K562 (cell line): ENCODE measurements at regions not wholly inside any gene's neighbourhood (a gene's known extent, or its start where the extent isn't known, plus 50 kb on each side); places are given as distances from the start of the nearest gene placed in this dataset.

Experiments
- ATAC-seq: fragments of 200-7000 bp; cut with Tn5 transposase; 3 replicates; pipeline ENCODE4 v1.9.1; 2020; ENCODE audit warnings: moderate library complexity
- BruUV-seq: library from RNA; stranded (reverse); fragments of 400-500 nt; replicated peaks from 2 replicates; lab custom pipeline; 2021; lab: Mats Ljungman, UMichigan
- CTCF ChIA-PET: fragments of 300-600 bp; formaldehyde crosslinking; extraction: SDS; loops from one replicate; lab custom pipeline; 2021; ENCODE audit warnings: low intra/inter-chr PET ratio; lab: Yijun Ruan, JAX
- POLR2A ChIA-PET: fragments of 300-600, 350-650 bp; sonication (Branson Sonifier 250); formaldehyde crosslinking; extraction: SDS; loops from one replicate; lab custom pipeline; 2021; ENCODE audit warnings: antibody characterized with exemption, inconsistent platforms; lab: Yijun Ruan, JAX
- DNase-seq, 4 experiments: peaks; one replicate each; pipeline versions ENCODE4 v3.0.0 to v3.0.0-alpha.2; 2011 to 2018; ENCODE audit warnings: low spot score in 3 of 4, mixed read lengths in 3 of 4; ENCODE audit errors: extremely low read depth in 1 of 4
- FAIRE-seq: peaks from 2 replicates; lab custom pipeline; 2011; peaks lifted over from hg19 to GRCh38; lab: Jason Lieb, UNC
- H2AFZ ChIP-seq: 2 replicates; pipeline ENCODE4 v1.6.0; 2011; ENCODE audit warnings: low read depth, low read length, control low read depth, inconsistent platforms
- H3K27ac ChIP-seq: fragments of 200-600 bp; 3 replicates; pipeline ENCODE4 v1.8.0; 2011; ENCODE audit warnings: low read depth, mild to moderate bottlenecking, control low read depth, inconsistent platforms, low read length, moderate library complexity, mixed read lengths; ENCODE audit errors: extremely low read depth
- H3K27me3 ChIP-seq, 2 experiments: fragments of 300-600 bp in 1 of 2; 2 replicates in 1 of 2; 3 replicates in 1 of 2; pipeline versions ENCODE4 v1.6.0 to v1.8.0; 2011; ENCODE audit warnings: inconsistent platforms in 2 of 2, low read length in 2 of 2, mild to moderate bottlenecking in 1 of 2, mixed read lengths in 1 of 2, moderate library complexity in 1 of 2; ENCODE audit not compliant: control insufficient read depth in 2 of 2, insufficient read depth in 2 of 2
- H3K36me3 ChIP-seq: fragments of 300-600 bp; 3 replicates; pipeline ENCODE4 v1.8.0; 2011; ENCODE audit warnings: mild to moderate bottlenecking, low read length, inconsistent platforms; ENCODE audit not compliant: control insufficient read depth, insufficient read depth
- H3K4me1 ChIP-seq, 2 experiments: fragments of 200-600 bp in 1 of 2; replicated peaks in 1 of 2; 2 replicates in 1 of 2; 3 replicates in 1 of 2; pipeline versions ENCODE4 v1.5.1 to v1.8.0; 2011; ENCODE audit warnings: inconsistent platforms in 2 of 2, low read length in 2 of 2, mild to moderate bottlenecking in 1 of 2, mixed read lengths in 1 of 2, moderate library complexity in 1 of 2; ENCODE audit not compliant: control insufficient read depth in 2 of 2, insufficient read depth in 2 of 2
- H3K4me2 ChIP-seq: 2 replicates; pipeline ENCODE4 v1.6.1; 2011; ENCODE audit warnings: low read length, control low read depth, inconsistent platforms, mixed read lengths; ENCODE audit not compliant: insufficient read depth
- H3K4me3 ChIP-seq: fragments of 200-600 bp; sonication (generic), shearing (Covaris generic); 2 replicates; pipeline ENCODE4 v1.5.1; 2016; ENCODE audit warnings: control low read depth, inconsistent platforms
- H3K79me2 ChIP-seq: fragments of 200-600 bp; 3 replicates; pipeline ENCODE4 v1.8.0; 2011; ENCODE audit warnings: low read length, inconsistent platforms; ENCODE audit not compliant: control insufficient read depth, insufficient read depth
- H3K9ac ChIP-seq, 2 experiments: 2 replicates each; pipeline versions ENCODE4 v1.6.0 to v1.6.1; 2011; ENCODE audit warnings: low read depth in 2 of 2, low read length in 2 of 2, control low read depth in 1 of 2, inconsistent platforms in 1 of 2, mild to moderate bottlenecking in 1 of 2, mixed read lengths in 1 of 2; ENCODE audit not compliant: insufficient read depth in 1 of 2
- H3K9me1 ChIP-seq: one replicate; pipeline ENCODE4 v1.6.0; 2011; ENCODE audit warnings: inconsistent platforms, mild to moderate bottlenecking, low read length, moderate library complexity; ENCODE audit not compliant: control insufficient read depth, insufficient read depth
- H3K9me3 ChIP-seq: replicated peaks from 2 replicates; pipeline ENCODE4 v1.5.1; 2011; ENCODE audit warnings: low read depth, low read length, inconsistent platforms; ENCODE audit not compliant: control insufficient read depth, insufficient read depth
- H4K20me1 ChIP-seq: replicated peaks from 2 replicates; pipeline ENCODE4 v1.6.1; 2011; ENCODE audit warnings: low read length, inconsistent platforms, mixed read lengths; ENCODE audit not compliant: control insufficient read depth, insufficient read depth
- CBFB ChIP-seq: sonication (generic); formaldehyde crosslinking; IDR thresholded peaks from 2 replicates; pipeline ENCODE4 v1.4.0; 2020; ENCODE audit warnings: mild to moderate bottlenecking, missing genetic modification reagents
- EP300 ChIP-seq: IDR thresholded peaks from 2 replicates; pipeline ENCODE4 v1.6.1; 2012; ENCODE audit warnings: low read length, improper control_type of control experiment
- FOXK1 ChIP-seq: sonication (generic); formaldehyde crosslinking; IDR thresholded peaks from 2 replicates; pipeline ENCODE4 v1.8.0; 2022; ENCODE audit warnings: missing genetic modification reagents, mild to moderate bottlenecking, borderline replicate concordance
- GATAD2A ChIP-seq: fragments of 450-650 bp; IDR thresholded peaks from 2 replicates; pipeline ENCODE4 v1.6.1; 2017
- MCM7 ChIP-seq, 2 experiments: fragments of 450-650 bp; IDR thresholded peaks; 2 replicates each; pipeline ENCODE4 v1.6.1; 2016 to 2018
- MTA2 ChIP-seq: fragments of 450-650 bp; IDR thresholded peaks from 2 replicates; pipeline ENCODE4 v1.6.1; 2016; ENCODE audit warnings: low read depth
- SMC3 ChIP-seq: conservative IDR thresholded peaks from 2 replicates; pipeline ENCODE4 v1.6.1; 2011; ENCODE audit warnings: low read depth, low read length, improper control_type of control experiment; ENCODE audit not compliant: insufficient read depth
- ZNF398 ChIP-seq: fragments of 250-450 bp; sonication (Bioruptor Pico); IDR thresholded peaks from 2 replicates; pipeline ENCODE4 v1.8.0; 2021; ENCODE audit warnings: moderate library complexity, mild to moderate bottlenecking, inconsistent platforms
- ZNF445 ChIP-seq: fragments of 250-450 bp; sonication (Bioruptor Pico); IDR thresholded peaks from 2 replicates; pipeline ENCODE4 v1.4.0; 2020; ENCODE audit warnings: low read depth, mild to moderate bottlenecking, moderate library complexity
- ZNF780A ChIP-seq: fragments of 250-450 bp; sonication (Bioruptor Pico); IDR thresholded peaks from 2 replicates; pipeline ENCODE4 v1.5.0; 2021; ENCODE audit warnings: mild to moderate bottlenecking
- WGBS: fragments of 100-300 bp; shearing (Covaris generic); methylation state at CpG from one replicate; pipeline ENCODE4 v1.1.6; 2016; ENCODE audit warnings: low coverage, mixed read lengths; ENCODE audit not compliant: insufficient coverage; ENCODE audit errors: missing lambda C conversion rate; 5-methylcytosine and 5-hydroxymethylcytosine counted together
- in situ Hi-C: fragments of 300-500 bp; cut with MboI; formaldehyde crosslinking; loops from 4 replicates; pipeline ENCODE4 v1.15.0; 2018; ENCODE audit warnings: inconsistent platforms, mixed read lengths
- intact Hi-C: fragments of 100-400 bp; cut with micrococcal nuclease; formaldehyde crosslinking; loops from 2 replicates; pipeline ENCODE4 v1.14.2; 2022

GRCh38 chr1:80534606-80535360 lies 1266.0 kb upstream of the ADGRL2 start:
- intact Hi-C loops (no loop called here), in situ Hi-C loops (no loop called here)
- no peak overlapping the region for H3K9ac ChIP-seq
- H3K27ac ChIP-seq, result no peak overlapping the region
- no peak overlapping the region for H2AFZ ChIP-seq
- H3K36me3 ChIP-seq, result no peaks in the 10 kb centered on the region
- H3K9me1 ChIP-seq, result no peaks in the 10 kb centered on the region
- H3K79me2 ChIP-seq, result no peaks in the 10 kb centered on the region
- no peak overlapping the region for H3K4me3 ChIP-seq
- no peaks in the 10 kb centered on the region for H4K20me1 ChIP-seq
- no peak overlapping the region for H3K4me2 ChIP-seq
- H3K9me3 ChIP-seq, result no peaks in the 10 kb centered on the region
- H3K27me3 ChIP-seq, result no peaks in the 10 kb centered on the region
- CTCF ChIA-PET, result no interaction called here
- POLR2A ChIA-PET, result no interaction called here
- ATAC-seq, result no peak
- no peak for DNase-seq
- H3K4me1 ChIP-seq, result no peaks in the 10 kb centered on the region
- 0% methylated on average over 2 of the region's 2 CpGs for WGBS
- no TSS peak for BruUV-seq
- TF ChIP-seq ZNF398 (CRISPR knock-in tag), result no peak
- TF ChIP-seq MCM7 (IDR thresholded peaks at IDR 0.05), result no peak
- no peak for TF ChIP-seq CBFB
- no peak for TF ChIP-seq SMC3
- TF ChIP-seq MTA2, result no peak
- no peak for TF ChIP-seq ZNF445 (CRISPR knock-in tag)
- no peak for TF ChIP-seq ZNF780A
- no peak for TF ChIP-seq EP300
- no peak for TF ChIP-seq FOXK1 (CRISPR knock-in tag)
- TF ChIP-seq GATAD2A, result no peak
- no peak for FAIRE-seq
